Aorta (tissue), 5 donors: ENCODE measurements at regions not wholly inside any gene's neighbourhood (a gene's known extent, or its start where the extent isn't known, plus 50 kb on each side); places are given as distances from the start of the nearest gene placed in this dataset.

ENCODE experiments used
- ATAC-seq: fragments of 200-7000 bp; cut with Tn5 transposase; one replicate; pipeline ENCODE4 v1.9.1; 2022; ENCODE audit warnings: moderate library complexity; ENCODE audit not compliant: low FRiP score
- DNase-seq, 2 donors: peaks; one replicate each; pipeline ENCODE4 v3.0.0-alpha.2; 2020
- H3K27ac ChIP-seq, 2 donors: one replicate each; pipeline ENCODE4 v1.5.1; 2013; ENCODE audit warnings: low read length in 2 of 2, mild to moderate bottlenecking in 2 of 2, moderate library complexity in 2 of 2, control low read depth in 1 of 2, inconsistent platforms in 1 of 2, low read depth in 1 of 2
- H3K27me3 ChIP-seq, 2 donors: one replicate each; pipeline ENCODE4 v1.6.1; 2013; ENCODE audit warnings: control low read depth in 1 of 2, low read length in 1 of 2, mild to moderate bottlenecking in 1 of 2, moderate library complexity in 1 of 2; ENCODE audit not compliant: insufficient read depth in 2 of 2, control insufficient read depth in 1 of 2
- H3K36me3 ChIP-seq, 2 donors: one replicate each; pipeline ENCODE4 v1.6.1; 2013; ENCODE audit warnings: control low read depth in 1 of 2, low read length in 1 of 2, mild to moderate bottlenecking in 1 of 2; ENCODE audit not compliant: insufficient read depth in 2 of 2, control insufficient read depth in 1 of 2
- H3K4me1 ChIP-seq, 2 donors: one replicate each; pipeline ENCODE4 v1.6.1; 2013; ENCODE audit warnings: low read length in 2 of 2, control low read depth in 1 of 2, mild to moderate bottlenecking in 1 of 2, moderate library complexity in 1 of 2; ENCODE audit not compliant: insufficient read depth in 2 of 2, control insufficient read depth in 1 of 2
- H3K4me3 ChIP-seq, 2 donors: one replicate each; pipeline ENCODE4 v1.5.1; 2013; ENCODE audit warnings: low read length in 2 of 2, control low read depth in 1 of 2, mild to moderate bottlenecking in 1 of 2
- H3K9me3 ChIP-seq: one replicate; pipeline ENCODE4 v1.6.1; 2013; ENCODE audit warnings: mild to moderate bottlenecking, low read length; ENCODE audit not compliant: control insufficient read depth
- WGBS, 2 donors: extraction: QIAGEN DNeasy Blood & Tissue Kit; methylation state at CpG; one replicate each; pipeline ENCODE4 v1.1.7; 2013; 5-methylcytosine and 5-hydroxymethylcytosine counted together
- intact Hi-C, 2 donors: fragments of 100-400 bp; cut with DNase I; formaldehyde crosslinking; loops; one replicate each; pipeline versions ENCODE4 v1.14.2 to v1.15.0; 2022
- donor health status: healthy with polysubstance abuse.
- donor health status: Bipolar disorder and iron deficiency.
- donor health status: DM: no; HTN: no; CAD: no.
- donor health status: DM: no; HTN: no; CAD: no.
- donor health status: DM: yes; HTN: yes; CAD: no.

DNA sequence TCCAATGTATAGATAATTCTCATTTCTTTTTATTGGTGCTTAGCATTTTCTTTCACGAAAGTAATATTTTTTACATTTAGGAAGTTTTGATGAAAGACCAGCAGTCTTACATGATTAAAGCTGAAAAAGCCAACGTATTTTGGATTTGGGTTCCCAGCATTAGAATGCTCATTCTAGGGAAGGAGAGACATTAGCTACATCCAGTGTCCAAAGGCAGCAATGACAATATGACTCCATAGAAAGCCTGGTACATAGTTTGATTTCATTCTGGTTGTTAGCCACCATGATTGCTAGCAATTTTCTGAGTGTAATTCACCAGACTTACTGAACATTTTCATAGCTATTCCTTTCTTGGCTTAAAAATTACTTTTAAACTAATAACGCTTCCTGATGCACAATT lies 1397.5 kb downstream of the PCDH7 start:
- Histone ChIP-seq H3K4me1 (no peaks in the 10 kb centered on the region), H3K27me3 (no peaks in the 10 kb centered on the region), H3K9me3 (no peaks in the 10 kb centered on the region), H3K4me3 (no peak overlapping the region), H3K36me3 (no peaks in the 10 kb centered on the region), H3K27ac (no peak overlapping the region)
- intact Hi-C loops = no loop called here
- DNase-seq (no peak), ATAC-seq (no peak)
- 58 to 63% methylated on average over 3 of the region's 3 CpGs for WGBS, 2 donors

DNA sequence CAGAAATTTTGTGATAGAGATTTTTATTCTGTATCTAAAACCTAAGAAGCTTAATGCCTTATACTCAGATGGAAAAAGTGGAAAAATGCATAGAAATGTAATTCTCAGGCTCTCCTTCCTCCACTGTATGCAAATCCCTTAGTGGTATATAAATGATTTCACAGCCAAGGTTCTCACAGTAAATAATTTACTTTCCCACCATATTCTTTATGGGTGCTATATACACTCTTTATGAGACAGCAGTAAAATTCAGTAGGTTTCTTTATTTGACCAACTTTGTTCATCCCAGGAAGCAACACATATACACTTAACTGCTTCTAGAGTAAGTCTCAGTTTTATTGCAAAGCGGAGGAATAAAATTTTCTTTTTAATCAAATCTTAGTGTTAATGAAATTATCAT lies 1399.7 kb downstream of the PCDH7 start:
- DNase-seq (no peak), ATAC-seq (no peak)
- intact Hi-C loops = no loop called here
- H3K9me3 ChIP-seq = no peaks in the 10 kb centered on the region
- H3K4me3 ChIP-seq = no peak overlapping the region
- H3K4me1 ChIP-seq = no peaks in the 10 kb centered on the region
- 93% methylated on average over 1 of the region's 1 CpG for whole genome bisulfite sequencing, 2 donors
- H3K27ac ChIP-seq = no peak overlapping the region
- no peaks in the 10 kb centered on the region for H3K36me3 ChIP-seq
- no peaks in the 10 kb centered on the region for H3K27me3 ChIP-seq

DNA sequence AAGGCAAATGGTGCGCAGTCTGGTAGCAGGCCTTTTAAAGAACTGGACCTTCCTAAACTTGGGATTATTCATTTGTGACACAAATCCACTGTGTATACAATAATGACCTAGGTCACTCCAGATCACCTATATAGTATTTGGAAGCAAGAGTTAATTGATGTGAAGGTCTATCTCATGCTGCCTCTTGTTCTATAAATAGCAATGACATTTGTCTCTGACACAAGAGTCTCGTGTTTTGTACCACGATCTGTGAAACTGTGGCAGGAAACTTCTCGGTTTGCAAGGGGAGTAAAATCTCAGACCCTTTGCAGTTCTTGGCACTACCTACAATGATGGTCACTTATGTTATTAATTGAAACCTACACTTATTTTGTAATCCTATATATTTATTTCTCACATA lies 1408.4 kb downstream of the PCDH7 start:
- Histone ChIP-seq H3K4me1 (no peaks in the 10 kb centered on the region), H3K27ac (no peak overlapping the region), H3K27me3 (peaks cover 0 to 3% of the 10 kb centered on the region in 2 donors), H3K36me3 (no peaks in the 10 kb centered on the region), H3K4me3 (no peak overlapping the region), H3K9me3 (peaks cover 2% of the 10 kb centered on the region)
- ATAC-seq (no peak), DNase-seq (no peak)
- intact Hi-C loops = no loop called here
- 30 to 38% methylated on average over 4 of the region's 4 CpGs for WGBS, 2 donors

DNA sequence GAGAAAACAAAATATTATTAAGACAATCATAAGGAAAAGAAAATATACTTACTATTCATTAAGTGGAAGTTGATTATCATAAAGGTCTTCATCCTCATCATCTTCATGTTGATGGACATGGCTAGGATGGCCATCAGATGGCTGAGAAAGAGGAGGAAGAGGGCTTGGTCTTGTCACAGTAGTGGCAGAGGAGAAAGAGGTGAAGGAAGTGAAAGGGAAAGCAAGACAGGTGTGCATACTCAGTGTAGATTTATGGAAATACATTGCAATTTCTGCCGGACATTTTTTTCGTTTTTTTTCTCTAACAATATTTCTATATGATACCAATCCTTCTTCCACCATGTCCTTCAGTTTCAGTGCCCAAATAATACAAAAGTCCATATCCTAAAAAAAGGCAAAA lies 1409.8 kb downstream of the PCDH7 start:
- 88 to 94% methylated on average over 2 of the region's 2 CpGs for WGBS, 2 donors
- intact Hi-C loops = no loop called here
- Histone ChIP-seq H3K4me3 (no peak overlapping the region), H3K36me3 (no peaks in the 10 kb centered on the region), H3K4me1 (no peaks in the 10 kb centered on the region), H3K27ac (no peak overlapping the region), H3K9me3 (peaks cover 2% of the 10 kb centered on the region), H3K27me3 (peaks cover 0 to 3% of the 10 kb centered on the region in 2 donors)
- no peak for DNase-seq
- no peak for ATAC-seq

DNA sequence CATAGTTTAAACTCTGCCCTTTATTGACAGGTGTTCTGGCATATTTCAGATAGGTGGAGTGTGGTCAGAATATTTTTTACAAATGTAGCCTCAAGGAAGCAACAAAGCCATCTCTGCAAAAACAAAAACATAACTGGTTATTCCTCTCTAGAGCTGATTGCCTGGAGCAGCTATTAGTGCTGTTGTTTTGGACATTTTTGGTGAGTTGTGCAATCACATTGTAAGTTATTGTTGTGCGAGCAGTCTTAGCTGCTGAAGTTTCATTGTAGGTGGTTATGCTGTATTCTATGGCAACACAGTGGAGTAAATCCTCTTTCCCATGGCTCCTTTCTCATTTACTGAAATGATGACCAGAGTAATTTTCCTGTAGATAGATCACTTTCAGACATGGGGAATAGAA lies 1413.0 kb downstream of the PCDH7 start:
- WGBS, 2 donors = 83 to 94% methylated on average over 1 of the region's 1 CpG
- Histone ChIP-seq H3K9me3 (no peaks in the 10 kb centered on the region), H3K27ac (no peak overlapping the region), H3K4me3 (no peak overlapping the region), H3K4me1 (no peaks in the 10 kb centered on the region), H3K27me3 (no peaks in the 10 kb centered on the region), H3K36me3 (no peaks in the 10 kb centered on the region)
- DNase-seq (no peak), ATAC-seq (no peak)
- intact Hi-C loops = no loop called here

DNA sequence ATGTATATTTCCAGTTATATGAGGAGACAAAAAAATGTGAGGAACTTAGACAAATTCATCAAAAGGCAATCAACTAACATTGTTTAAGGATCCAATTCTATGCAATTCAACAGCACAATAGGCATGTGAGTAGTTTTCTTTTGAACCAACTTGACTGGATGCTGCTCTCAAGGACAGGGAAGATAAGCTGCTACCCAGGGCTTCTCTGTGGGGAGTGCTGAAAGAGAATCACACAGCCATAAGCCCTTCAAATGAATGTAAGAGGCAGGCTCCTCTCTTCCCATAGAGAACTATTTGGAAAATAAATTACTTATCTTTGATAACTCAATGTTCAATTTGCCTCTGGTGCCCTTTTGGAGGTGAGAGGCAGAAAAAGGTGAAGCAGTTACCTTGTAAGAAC lies 1413.6 kb downstream of the PCDH7 start:
- Histone ChIP-seq H3K9me3 (no peaks in the 10 kb centered on the region), H3K4me3 (no peak overlapping the region), H3K4me1 (no peaks in the 10 kb centered on the region), H3K27ac (no peak overlapping the region), H3K27me3 (no peaks in the 10 kb centered on the region), H3K36me3 (no peaks in the 10 kb centered on the region)
- intact Hi-C loops = no loop called here
- DNase-seq = no peak
- no peak for ATAC-seq

DNA sequence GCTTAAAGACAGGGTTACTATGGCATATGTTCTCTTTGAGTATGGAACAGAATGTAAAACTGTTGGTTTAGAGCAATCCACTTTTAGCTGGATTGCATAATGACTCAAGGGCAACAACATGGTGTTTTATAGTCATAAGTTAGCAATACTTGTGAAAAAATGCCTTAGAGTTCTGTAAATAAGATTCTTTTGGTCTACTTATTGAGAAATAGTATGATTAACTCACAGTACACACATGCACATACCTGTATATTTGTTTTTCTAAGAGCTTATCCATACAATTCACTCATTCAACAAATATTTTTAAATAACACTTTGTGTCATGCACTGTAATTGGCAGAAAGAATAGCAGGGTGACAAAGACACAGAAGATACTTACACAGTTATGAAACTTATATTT lies 1415.5 kb downstream of the PCDH7 start:
- ATAC-seq (no peak), DNase-seq (no peak)
- no peak overlapping the region for H3K4me3 ChIP-seq
- H3K36me3 ChIP-seq = no peaks in the 10 kb centered on the region
- H3K27me3 ChIP-seq = no peaks in the 10 kb centered on the region
- intact Hi-C loops = no loop called here
- H3K27ac ChIP-seq = no peak overlapping the region
- H3K4me1 ChIP-seq = no peaks in the 10 kb centered on the region
- H3K9me3 ChIP-seq = no peaks in the 10 kb centered on the region

DNA sequence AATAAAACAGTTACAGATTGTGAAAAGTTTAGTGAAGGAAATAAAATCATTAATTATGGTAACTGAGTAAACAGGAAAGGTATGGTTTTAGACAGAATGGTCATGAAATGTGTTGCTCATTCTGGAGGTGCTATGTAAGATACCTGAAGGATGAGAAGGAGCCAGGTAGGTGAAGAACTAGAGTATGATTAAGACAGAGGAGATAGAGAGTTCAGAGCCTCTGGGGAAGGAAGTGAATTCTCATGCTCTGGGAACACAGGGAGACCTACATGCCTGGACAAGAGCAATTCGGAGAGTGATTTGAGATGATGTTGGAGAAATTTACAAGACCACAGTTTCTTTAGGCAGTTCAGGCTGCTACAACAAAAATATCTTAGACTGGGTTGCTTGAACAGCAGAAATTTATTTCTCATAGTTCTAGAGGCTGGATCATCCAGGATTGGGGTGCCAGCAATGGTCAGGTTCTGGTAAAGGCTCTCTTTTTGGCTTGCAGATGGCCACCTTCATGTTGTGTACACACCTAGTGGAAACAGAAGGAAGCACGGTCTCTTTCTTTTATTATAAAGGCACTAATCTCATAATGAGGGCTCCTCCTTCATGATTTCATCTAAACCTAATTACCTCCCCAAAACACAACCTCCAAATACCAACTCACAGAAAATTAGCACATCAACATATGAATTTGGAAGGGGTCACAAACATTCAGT lies 1416.1 kb downstream of the PCDH7 start:
- H3K36me3 ChIP-seq = no peaks in the 10 kb centered on the region
- H3K4me3 ChIP-seq = no peak overlapping the region
- no peaks in the 10 kb centered on the region for H3K4me1 ChIP-seq
- ATAC-seq (no peak), DNase-seq (no peak)
- intact Hi-C loops = no loop called here
- H3K27ac ChIP-seq = no peak overlapping the region
- no peaks in the 10 kb centered on the region for H3K27me3 ChIP-seq
- no peaks in the 10 kb centered on the region for H3K9me3 ChIP-seq
- WGBS, 2 donors = 80 to 91% methylated on average over 2 of the region's 2 CpGs

DNA sequence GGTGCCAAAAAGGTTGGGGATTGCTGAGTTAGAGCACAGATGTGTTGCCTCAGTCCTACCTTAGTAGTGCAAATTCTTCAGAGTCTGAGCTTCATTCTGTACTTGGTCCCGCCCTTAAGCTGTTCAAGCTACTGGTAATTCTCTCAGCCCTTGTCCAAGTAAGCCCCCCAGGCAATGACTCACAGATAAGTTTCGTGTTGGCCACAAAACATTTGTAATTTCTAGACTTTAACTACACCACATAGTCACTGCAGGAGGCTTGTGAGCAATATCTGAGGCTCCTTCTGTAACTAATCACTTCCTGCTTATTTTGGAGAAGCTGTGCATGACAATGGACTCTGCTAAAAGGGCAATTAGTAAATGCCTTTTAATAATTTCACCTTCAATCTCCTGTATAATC lies 1420.5 kb downstream of the PCDH7 start:
- Histone ChIP-seq H3K9me3 (no peaks in the 10 kb centered on the region), H3K36me3 (no peaks in the 10 kb centered on the region), H3K27me3 (no peaks in the 10 kb centered on the region), H3K27ac (no peak overlapping the region), H3K4me3 (no peak overlapping the region), H3K4me1 (no peaks in the 10 kb centered on the region)
- intact Hi-C loops = no loop called here
- WGBS, 2 donors = 48 to 52% methylated on average over 2 of the region's 2 CpGs
- DNase-seq (no peak), ATAC-seq (peak; percentile 41)
